KMS-11 (cell line): ENCODE measurements at regions not wholly inside any gene's neighbourhood (a gene's known extent, or its start where the extent isn't known, plus 50 kb on each side); places are given as distances from the start of the nearest gene placed in this dataset.
"Not testable (repeated sequence)": the region's sequence is repeated elsewhere in the genome, so short reads cannot be mapped to it uniquely, and the experiment has no call there.

Experiments
- H2AFZ ChIP-seq: fragments of 200-600 bp; sonication (generic); 2 replicates; pipeline ENCODE4 v1.6.1; 2016; ENCODE audit warnings: antibody characterized with exemption, mixed run types, low read depth
- H3K27ac ChIP-seq: fragments of 200-600 bp; sonication (generic); 2 replicates; pipeline ENCODE4 v1.6.1; 2016; ENCODE audit warnings: mild to moderate bottlenecking, mixed run types
- H3K27me3 ChIP-seq: fragments of 200-600 bp; sonication (generic); 2 replicates; pipeline ENCODE4 v1.6.1; 2017; ENCODE audit warnings: mild to moderate bottlenecking, low read depth, mixed run types, moderate library complexity; ENCODE audit not compliant: insufficient read depth
- H3K36me3 ChIP-seq: fragments of 200-600 bp; sonication (generic); 2 replicates; pipeline ENCODE4 v1.6.1; 2017; ENCODE audit warnings: mild to moderate bottlenecking, mixed run types; ENCODE audit not compliant: insufficient read depth
- H3K4me1 ChIP-seq: fragments of 200-600 bp; sonication (generic); 2 replicates; pipeline ENCODE4 v1.6.1; 2016; ENCODE audit warnings: mild to moderate bottlenecking, low read depth, mixed run types; ENCODE audit not compliant: poor library complexity, severe bottlenecking
- H3K4me2 ChIP-seq: fragments of 200-600 bp; sonication (generic); 2 replicates; pipeline ENCODE4 v1.7.0; 2016; ENCODE audit warnings: mild to moderate bottlenecking, mixed run types
- H3K4me3 ChIP-seq: fragments of 200-600 bp; sonication (generic); IDR thresholded peaks from 2 replicates; pipeline ENCODE4 v1.6.1; 2017; ENCODE audit warnings: low read depth, low read length, mixed read lengths; ENCODE audit not compliant: insufficient read depth
- H3K79me2 ChIP-seq: fragments of 200-600 bp; sonication (generic); 2 replicates; pipeline ENCODE4 v1.6.1; 2016; ENCODE audit warnings: low read depth, mixed run types; ENCODE audit not compliant: insufficient read depth
- H3K9ac ChIP-seq: fragments of 200-600 bp; sonication (generic); 2 replicates; pipeline ENCODE4 v1.6.1; 2016; ENCODE audit warnings: mild to moderate bottlenecking, mixed run types
- H4K20me1 ChIP-seq: fragments of 200-600 bp; sonication (generic); 2 replicates; pipeline ENCODE4 v1.6.1; 2016; ENCODE audit warnings: mild to moderate bottlenecking, mixed run types; ENCODE audit not compliant: insufficient read depth
- CTCF ChIP-seq: fragments of 200-600 bp; sonication (generic); conservative IDR thresholded peaks from 2 replicates; pipeline ENCODE4 v1.6.1; 2017; ENCODE audit warnings: low read depth, mild to moderate bottlenecking, antibody characterized with exemption, low read length, moderate library complexity, mixed read lengths

GRCh38 chr10:64762861-64763260, 1241.7 kb downstream of the REEP3 start:
- Histone ChIP-seq H3K79me2 (no peaks in the 10 kb centered on the region), H3K27me3 (no peaks in the 10 kb centered on the region), H3K4me1 (no peaks in the 10 kb centered on the region), H4K20me1 (no peaks in the 10 kb centered on the region), H3K4me2 (no peak overlapping the region), H3K36me3 (no peaks in the 10 kb centered on the region), H3K4me3 (no peak overlapping the region), H2AFZ (no peak overlapping the region), H3K9ac (no peak overlapping the region), H3K27ac (no peak overlapping the region)
- TF ChIP-seq CTCF: no peak

GRCh38 chr10:64765498-64765897, 1244.3 kb downstream of the REEP3 start:
- H2AFZ ChIP-seq: no peak overlapping the region
- H3K9ac ChIP-seq: no peak overlapping the region
- no peaks in the 10 kb centered on the region for H3K4me1 ChIP-seq
- no peaks in the 10 kb centered on the region for H3K27me3 ChIP-seq
- TF ChIP-seq CTCF: no peak
- H3K4me3 ChIP-seq: no peak overlapping the region
- no peak overlapping the region for H3K4me2 ChIP-seq
- H4K20me1 ChIP-seq: no peaks in the 10 kb centered on the region
- H3K36me3 ChIP-seq: no peaks in the 10 kb centered on the region
- H3K79me2 ChIP-seq: no peaks in the 10 kb centered on the region
- no peak overlapping the region for H3K27ac ChIP-seq

- Histone ChIP-seq H3K9ac (no peak overlapping the region), H3K79me2 (no peaks in the 10 kb centered on the region), H3K36me3 (no peaks in the 10 kb centered on the region), H3K4me1 (no peaks in the 10 kb centered on the region), H2AFZ (no peak overlapping the region), H4K20me1 (no peaks in the 10 kb centered on the region), H3K27ac (no peak overlapping the region), H3K4me3 (no peak overlapping the region), H3K4me2 (no peak overlapping the region), H3K27me3 (no peaks in the 10 kb centered on the region)
- no peak for TF ChIP-seq CTCF
Observed at GRCh38 chr10:64771253-64772050, 1250.3 kb downstream of the REEP3 start.

GRCh38 chr10:64773357-64773756, 1252.2 kb downstream of the REEP3 start:
- no peaks in the 10 kb centered on the region for H4K20me1 ChIP-seq
- TF ChIP-seq CTCF: no peak
- no peak overlapping the region for H3K9ac ChIP-seq
- no peak overlapping the region for H3K4me2 ChIP-seq
- H3K27ac ChIP-seq: no peak overlapping the region
- H3K4me3 ChIP-seq: no peak overlapping the region
- H3K79me2 ChIP-seq: no peaks in the 10 kb centered on the region
- H3K36me3 ChIP-seq: no peaks in the 10 kb centered on the region
- no peak overlapping the region for H2AFZ ChIP-seq
- H3K4me1 ChIP-seq: no peaks in the 10 kb centered on the region
- no peaks in the 10 kb centered on the region for H3K27me3 ChIP-seq

- not testable (repeated sequence) for H3K27ac ChIP-seq, H4K20me1 ChIP-seq, H3K36me3 ChIP-seq, H3K4me3 ChIP-seq, H3K4me2 ChIP-seq, H2AFZ ChIP-seq, H3K79me2 ChIP-seq, H3K9ac ChIP-seq, H3K27me3 ChIP-seq, H3K4me1 ChIP-seq
Observed at GRCh38 chr10:64784451-64784850, 1263.2 kb downstream of the REEP3 start.
